ENCODE measurements at regions not wholly inside any gene's neighbourhood (a gene's known extent, or its start where the extent isn't known, plus 50 kb on each side); places are given as distances from the start of the nearest gene placed in this dataset.
"Not testable (repeated sequence)": the region's sequence is repeated elsewhere in the genome, so short reads cannot be mapped to it uniquely, and the experiment has no call there.

DNA sequence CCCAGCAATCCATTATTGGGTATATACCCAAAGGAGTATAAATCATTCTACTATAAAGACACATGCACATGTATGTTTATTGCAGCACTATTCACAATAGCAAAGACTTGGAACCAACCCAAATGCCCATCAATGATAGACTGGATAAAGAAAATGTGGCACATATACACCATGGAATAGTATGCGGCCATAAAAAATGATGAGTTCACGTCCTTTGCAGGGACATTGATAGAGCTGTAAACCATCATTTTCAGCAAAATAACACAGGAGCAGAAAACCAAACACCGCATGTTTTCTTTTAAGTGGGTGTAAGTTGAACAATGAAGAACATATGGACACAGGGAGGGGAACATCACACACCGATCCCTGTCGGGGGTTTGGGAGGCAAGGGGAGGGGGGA, 56.7 kb downstream of the PALS2 start:
- ATAC-seq; H3K4me3 ChIP-seq (ENCODE audit: low read length); H3K79me2 ChIP-seq (ENCODE audit: low read length); H3K27ac ChIP-seq (ENCODE audit: low read length); H3K4me2 ChIP-seq (ENCODE audit: low read length); CTCF ChIA-PET; H2AFZ ChIP-seq (ENCODE audit: low read length); H3K9ac ChIP-seq (ENCODE audit: low read length); H3K4me1 ChIP-seq (ENCODE audit: insufficient read depth, low read length); BruUV-seq (replicated peaks); DNase-seq; H3F3A ChIP-seq (ENCODE audit: low read length, unreplicated experiment); H3K9me2 ChIP-seq (replicated peaks; ENCODE audit: low read length); H4K20me1 ChIP-seq (ENCODE audit: low read length); POLR2A ChIA-PET (ENCODE audit: unreplicated experiment); H3K27me3 ChIP-seq (ENCODE audit: low read length); H3K9me3 ChIP-seq (ENCODE audit: low read length); H3K36me3 ChIP-seq (ENCODE audit: low read depth, low read length): not testable (repeated sequence)
- intact Hi-C loops (cut with micrococcal nuclease): loop anchor here (5.0 kb wide), 1 partner anchor 33 kb away; no protein-coding TSS in a partner anchor

DNA sequence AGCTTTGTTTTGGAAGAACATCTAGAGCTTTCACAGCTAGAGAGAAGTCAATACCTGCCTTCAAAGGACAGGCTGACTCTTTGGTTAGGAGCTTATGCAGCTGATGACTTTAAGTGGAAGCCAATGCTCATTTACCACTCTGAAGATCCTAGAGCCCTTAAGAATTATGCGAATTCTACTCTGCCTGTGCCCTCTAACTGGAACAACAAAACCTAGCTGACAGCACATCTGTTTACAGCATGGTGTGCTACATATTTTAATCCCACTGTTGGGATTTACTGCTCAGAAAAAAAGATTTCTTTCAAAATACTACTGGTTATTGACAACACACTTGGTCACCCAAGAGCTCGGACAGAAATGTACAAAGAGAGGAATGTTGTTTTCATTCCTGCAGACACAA, 57.3 kb downstream of the PALS2 start:
- H2AFZ ChIP-seq (ENCODE audit: low read length): no peak overlapping the region
- no peaks in the 10 kb centered on the region for H4K20me1 ChIP-seq (ENCODE audit: low read length)
- no peaks in the 10 kb centered on the region for H3K36me3 ChIP-seq (ENCODE audit: low read depth, low read length)
- no peaks in the 10 kb centered on the region for H3K9me3 ChIP-seq (ENCODE audit: low read length)
- H3K27me3 ChIP-seq (ENCODE audit: low read length): no peaks in the 10 kb centered on the region
- ChIA-PET CTCF (no interaction called here), POLR2A (ENCODE audit: unreplicated experiment) (no interaction called here)
- H3K9ac ChIP-seq (ENCODE audit: low read length): no peak overlapping the region
- intact Hi-C loops (cut with micrococcal nuclease): loop anchor here (5.0 kb wide), 1 partner anchor 33 kb away; no protein-coding TSS in a partner anchor
- no peaks in the 10 kb centered on the region for H3F3A ChIP-seq (ENCODE audit: low read length, unreplicated experiment)
- no peak overlapping the region for H3K27ac ChIP-seq (ENCODE audit: low read length)
- no peaks in the 10 kb centered on the region for H3K79me2 ChIP-seq (ENCODE audit: low read length)
- H3K9me2 ChIP-seq (replicated peaks; ENCODE audit: low read length): no peaks in the 10 kb centered on the region
- no peak overlapping the region for H3K4me3 ChIP-seq (ENCODE audit: low read length)
- DNase-seq (no peak), ATAC-seq (no peak)
- no peak overlapping the region for H3K4me2 ChIP-seq (ENCODE audit: low read length)
- TF ChIP-seq EZH2phosphoT487 (IDR thresholded peaks at IDR 0.05; ENCODE audit: borderline replicate concordance, low read length) (no peak), EZH2 (IDR thresholded peaks at IDR 0.05; ENCODE audit: low read length, unreplicated experiment) (no peak)
- TF ChIP-seq, protein P1, sequence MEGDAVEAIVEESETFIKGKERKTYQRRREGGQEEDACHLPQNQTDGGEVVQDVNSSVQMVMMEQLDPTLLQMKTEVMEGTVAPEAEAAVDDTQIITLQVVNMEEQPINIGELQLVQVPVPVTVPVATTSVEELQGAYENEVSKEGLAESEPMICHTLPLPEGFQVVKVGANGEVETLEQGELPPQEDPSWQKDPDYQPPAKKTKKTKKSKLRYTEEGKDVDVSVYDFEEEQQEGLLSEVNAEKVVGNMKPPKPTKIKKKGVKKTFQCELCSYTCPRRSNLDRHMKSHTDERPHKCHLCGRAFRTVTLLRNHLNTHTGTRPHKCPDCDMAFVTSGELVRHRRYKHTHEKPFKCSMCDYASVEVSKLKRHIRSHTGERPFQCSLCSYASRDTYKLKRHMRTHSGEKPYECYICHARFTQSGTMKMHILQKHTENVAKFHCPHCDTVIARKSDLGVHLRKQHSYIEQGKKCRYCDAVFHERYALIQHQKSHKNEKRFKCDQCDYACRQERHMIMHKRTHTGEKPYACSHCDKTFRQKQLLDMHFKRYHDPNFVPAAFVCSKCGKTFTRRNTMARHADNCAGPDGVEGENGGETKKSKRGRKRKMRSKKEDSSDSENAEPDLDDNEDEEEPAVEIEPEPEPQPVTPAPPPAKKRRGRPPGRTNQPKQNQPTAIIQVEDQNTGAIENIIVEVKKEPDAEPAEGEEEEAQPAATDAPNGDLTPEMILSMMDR (conservative IDR thresholded peaks at IDR 0.05; ENCODE audit: low read depth, low read length): no peak
- no TSS peak for BruUV-seq (replicated peaks)
- no peaks in the 10 kb centered on the region for H3K4me1 ChIP-seq (ENCODE audit: insufficient read depth, low read length)

DNA sequence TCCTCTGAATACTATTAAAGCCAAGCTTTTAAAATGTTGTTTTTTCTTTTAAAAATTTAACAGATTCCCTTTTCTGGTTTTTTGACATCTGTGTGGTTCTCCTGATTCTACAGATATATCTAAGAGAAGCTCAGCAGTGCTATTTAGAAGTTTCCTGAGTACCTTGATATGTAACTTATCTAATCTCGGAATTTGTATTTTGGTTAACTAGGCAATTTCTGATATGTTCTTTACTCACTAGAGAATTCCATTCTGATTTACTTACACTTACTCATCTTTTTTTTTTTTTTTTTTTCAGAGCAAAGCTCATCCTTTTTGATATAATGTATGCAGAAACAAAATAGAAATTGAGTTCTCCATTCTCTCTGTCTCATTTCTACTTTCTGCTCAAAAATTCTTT, 63.8 kb downstream of the PALS2 start:
- H4K20me1 ChIP-seq (ENCODE audit: low read length): no peaks in the 10 kb centered on the region
- TF ChIP-seq EZH2phosphoT487 (IDR thresholded peaks at IDR 0.05; ENCODE audit: borderline replicate concordance, low read length) (no peak), EZH2 (IDR thresholded peaks at IDR 0.05; ENCODE audit: low read length, unreplicated experiment) (no peak)
- TF ChIP-seq, protein P1 (conservative IDR thresholded peaks at IDR 0.05; ENCODE audit: low read depth, low read length): no peak
- no peaks in the 10 kb centered on the region for H3K27me3 ChIP-seq (ENCODE audit: low read length)
- DNase-seq (no peak), ATAC-seq (no peak)
- no peak overlapping the region for H3K9ac ChIP-seq (ENCODE audit: low read length)
- BruUV-seq (replicated peaks): no TSS peak
- H3K4me1 ChIP-seq (ENCODE audit: insufficient read depth, low read length): no peaks in the 10 kb centered on the region
- CTCF ChIA-PET: no interaction called here
- H3K4me3 ChIP-seq (ENCODE audit: low read length): no peak overlapping the region
- intact Hi-C loops (cut with micrococcal nuclease): no loop called here
- POLR2A ChIA-PET (ENCODE audit: unreplicated experiment): no interaction called here
- H3K27ac ChIP-seq (ENCODE audit: low read length): no peak overlapping the region
- no peaks in the 10 kb centered on the region for H3K79me2 ChIP-seq (ENCODE audit: low read length)
- H3F3A ChIP-seq (ENCODE audit: low read length, unreplicated experiment): no peaks in the 10 kb centered on the region
- H3K4me2 ChIP-seq (ENCODE audit: low read length): no peak overlapping the region
- H3K9me3 ChIP-seq (ENCODE audit: low read length): no peaks in the 10 kb centered on the region
- no peak overlapping the region for H2AFZ ChIP-seq (ENCODE audit: low read length)
- H3K36me3 ChIP-seq (ENCODE audit: low read depth, low read length): no peaks in the 10 kb centered on the region
- H3K9me2 ChIP-seq (replicated peaks; ENCODE audit: low read length): no peaks in the 10 kb centered on the region
